ENCODE measurements at regions not wholly inside any gene's neighbourhood (a gene's known extent, or its start where the extent isn't known, plus 50 kb on each side); places are given as distances from the start of the nearest gene placed in this dataset.

DNA sequence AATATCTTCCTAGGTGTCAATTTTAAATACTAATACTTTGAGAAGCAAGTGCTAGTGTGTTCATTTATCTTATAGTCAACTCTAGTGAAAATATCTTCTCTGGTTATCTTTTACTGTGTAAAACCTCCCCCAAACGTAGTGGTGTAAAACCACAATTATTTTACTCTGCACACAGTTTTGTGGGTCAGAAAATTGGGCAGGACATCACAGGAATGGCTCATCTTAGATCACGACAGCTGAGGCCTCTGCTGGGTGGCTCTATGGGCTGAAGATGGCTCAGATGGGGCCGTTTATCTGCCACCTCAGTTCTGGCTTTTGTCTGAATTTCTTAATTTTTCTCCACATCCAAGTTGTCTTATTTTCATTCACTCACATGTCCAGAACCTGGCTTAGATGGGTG is 457.2 kb upstream of the ACTBL2 start:
- no peaks in the 10 kb centered on the region for H3K4me1 Mint-ChIP-seq
- TF ChIP-seq, protein P1, sequence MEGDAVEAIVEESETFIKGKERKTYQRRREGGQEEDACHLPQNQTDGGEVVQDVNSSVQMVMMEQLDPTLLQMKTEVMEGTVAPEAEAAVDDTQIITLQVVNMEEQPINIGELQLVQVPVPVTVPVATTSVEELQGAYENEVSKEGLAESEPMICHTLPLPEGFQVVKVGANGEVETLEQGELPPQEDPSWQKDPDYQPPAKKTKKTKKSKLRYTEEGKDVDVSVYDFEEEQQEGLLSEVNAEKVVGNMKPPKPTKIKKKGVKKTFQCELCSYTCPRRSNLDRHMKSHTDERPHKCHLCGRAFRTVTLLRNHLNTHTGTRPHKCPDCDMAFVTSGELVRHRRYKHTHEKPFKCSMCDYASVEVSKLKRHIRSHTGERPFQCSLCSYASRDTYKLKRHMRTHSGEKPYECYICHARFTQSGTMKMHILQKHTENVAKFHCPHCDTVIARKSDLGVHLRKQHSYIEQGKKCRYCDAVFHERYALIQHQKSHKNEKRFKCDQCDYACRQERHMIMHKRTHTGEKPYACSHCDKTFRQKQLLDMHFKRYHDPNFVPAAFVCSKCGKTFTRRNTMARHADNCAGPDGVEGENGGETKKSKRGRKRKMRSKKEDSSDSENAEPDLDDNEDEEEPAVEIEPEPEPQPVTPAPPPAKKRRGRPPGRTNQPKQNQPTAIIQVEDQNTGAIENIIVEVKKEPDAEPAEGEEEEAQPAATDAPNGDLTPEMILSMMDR (conservative IDR thresholded peaks at IDR 0.05), result no peak
- no peak overlapping the region for H3K9ac ChIP-seq (ENCODE audit: extremely low read depth, low read length, poor library complexity, severe bottlenecking)
- H3K9me3 ChIP-seq (ENCODE audit: control insufficient read depth, low read length), result no peaks in the 10 kb centered on the region
- no peak overlapping the region for H3K4me3 ChIP-seq (ENCODE audit: low read length)
- no peaks in the 10 kb centered on the region for H3K36me3 Mint-ChIP-seq (ENCODE audit: low read depth)
- WGBS, 2 experiments (ENCODE audit: insufficient coverage in 1 of 2, insufficient read length in 1 of 2), result 62% methylated on average over 3 of the region's 3 CpGs; no CpG with 5 or more reads in 1 of the 2 experiments
- peaks cover 6% of the 10 kb centered on the region for H3K9me3 Mint-ChIP-seq
- peaks cover 2% of the 10 kb centered on the region for H3K27me3 Mint-ChIP-seq (ENCODE audit: insufficient read depth)
- H3K27me3 ChIP-seq (ENCODE audit: control insufficient read depth, insufficient read depth, low read length, poor library complexity, severe bottlenecking), result no peaks in the 10 kb centered on the region
- H3K4me1 ChIP-seq (ENCODE audit: control insufficient read depth, insufficient read depth, low read length), result no peaks in the 10 kb centered on the region
- no peak overlapping the region for H3K27ac Mint-ChIP-seq
- no peak for DNase-seq
- no peak overlapping the region for H3K27ac ChIP-seq (ENCODE audit: low read depth, low read length)
- H3K4me3 Mint-ChIP-seq, result no peak overlapping the region
- no peaks in the 10 kb centered on the region for H3K36me3 ChIP-seq (ENCODE audit: control insufficient read depth, insufficient read depth, low read length)

DNA sequence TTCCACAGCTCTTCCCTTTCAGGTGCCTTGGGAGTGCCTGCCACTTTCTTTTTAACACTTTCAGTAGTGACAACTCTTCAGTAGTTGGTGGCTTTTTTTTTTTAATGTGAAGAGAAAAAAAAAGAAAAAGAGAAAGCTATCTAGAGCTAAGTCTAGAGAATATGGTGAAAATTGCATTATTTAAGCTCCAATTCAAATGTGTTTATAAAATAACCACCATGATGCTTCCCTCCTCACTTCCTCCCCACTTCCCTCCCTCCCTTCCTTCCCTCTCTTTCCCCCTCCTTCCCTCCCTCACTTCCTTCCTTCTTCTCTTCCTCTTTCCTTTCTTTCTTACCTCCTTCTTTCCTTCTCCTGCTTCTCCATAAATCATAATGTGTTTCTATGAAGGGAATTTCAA is 456.7 kb upstream of the ACTBL2 start:
- Mint-ChIP-seq H3K27me3 (ENCODE audit: insufficient read depth) (no peaks in the 10 kb centered on the region), H3K4me3 (no peak overlapping the region), H3K36me3 (ENCODE audit: low read depth) (no peaks in the 10 kb centered on the region), H3K4me1 (no peaks in the 10 kb centered on the region), H3K27ac (no peak overlapping the region), H3K9me3 (peaks cover 3% of the 10 kb centered on the region)
- DNase-seq, result no peak
- Histone ChIP-seq H3K9me3 (ENCODE audit: control insufficient read depth, low read length) (no peaks in the 10 kb centered on the region), H3K36me3 (ENCODE audit: control insufficient read depth, insufficient read depth, low read length) (no peaks in the 10 kb centered on the region), H3K4me1 (ENCODE audit: control insufficient read depth, insufficient read depth, low read length) (no peaks in the 10 kb centered on the region), H3K9ac (ENCODE audit: extremely low read depth, low read length, poor library complexity, severe bottlenecking) (no peak overlapping the region), H3K27ac (ENCODE audit: low read depth, low read length) (no peak overlapping the region), H3K4me3 (ENCODE audit: low read length) (no peak overlapping the region), H3K27me3 (ENCODE audit: control insufficient read depth, insufficient read depth, low read length, poor library complexity, severe bottlenecking) (no peaks in the 10 kb centered on the region)
- TF ChIP-seq, protein P1 (conservative IDR thresholded peaks at IDR 0.05), result no peak

GRCh38 chr5:57938174-57938557 is 455.6 kb upstream of the ACTBL2 start:
- H3K4me3 Mint-ChIP-seq, result no peak overlapping the region
- no peaks in the 10 kb centered on the region for H3K4me1 Mint-ChIP-seq
- Histone ChIP-seq H3K4me3 (ENCODE audit: low read length) (no peak overlapping the region), H3K36me3 (ENCODE audit: control insufficient read depth, insufficient read depth, low read length) (no peaks in the 10 kb centered on the region), H3K9ac (ENCODE audit: extremely low read depth, low read length, poor library complexity, severe bottlenecking) (no peak overlapping the region), H3K4me1 (ENCODE audit: control insufficient read depth, insufficient read depth, low read length) (no peaks in the 10 kb centered on the region), H3K9me3 (ENCODE audit: control insufficient read depth, low read length) (no peaks in the 10 kb centered on the region), H3K27ac (ENCODE audit: low read depth, low read length) (no peak overlapping the region), H3K27me3 (ENCODE audit: control insufficient read depth, insufficient read depth, low read length, poor library complexity, severe bottlenecking) (no peaks in the 10 kb centered on the region)
- H3K27me3 Mint-ChIP-seq (ENCODE audit: insufficient read depth), result no peaks in the 10 kb centered on the region
- H3K36me3 Mint-ChIP-seq (ENCODE audit: low read depth), result no peaks in the 10 kb centered on the region
- H3K9me3 Mint-ChIP-seq, result peaks cover 3% of the 10 kb centered on the region
- no peak for DNase-seq
- TF ChIP-seq, protein P1 (conservative IDR thresholded peaks at IDR 0.05), result no peak
- H3K27ac Mint-ChIP-seq, result no peak overlapping the region

Data from endodermal cell (in vitro differentiated cells).